GM12891 (cell line): ENCODE measurements at regions not wholly inside any gene's neighbourhood (a gene's known extent, or its start where the extent isn't known, plus 50 kb on each side); places are given as distances from the start of the nearest gene placed in this dataset.

Experiments
- PAX5 ChIP-seq: IDR thresholded peaks from 2 replicates; pipeline ENCODE4 v1.6.1; 2011; ENCODE audit warnings: low read length, moderate library complexity, mild to moderate bottlenecking; ENCODE audit not compliant: insufficient read depth, severe bottlenecking
- POLR2A ChIP-seq: IDR thresholded peaks from 2 replicates; pipeline ENCODE4 v1.6.1; 2011; ENCODE audit warnings: low read depth, low read length, control low read depth
- POLR2AphosphoS5 ChIP-seq: IDR thresholded peaks from 2 replicates; pipeline ENCODE4 v1.6.1; 2011; ENCODE audit warnings: low read depth, low read length, control low read depth
- POU2F2 ChIP-seq: IDR thresholded peaks from 2 replicates; pipeline ENCODE4 v1.6.1; 2011; ENCODE audit warnings: low read depth, mild to moderate bottlenecking, control low read depth, low read length, moderate library complexity
- TAF1 ChIP-seq: IDR thresholded peaks from 2 replicates; pipeline ENCODE4 v1.6.1; 2011; ENCODE audit warnings: low read depth, low read length, control low read depth

DNA sequence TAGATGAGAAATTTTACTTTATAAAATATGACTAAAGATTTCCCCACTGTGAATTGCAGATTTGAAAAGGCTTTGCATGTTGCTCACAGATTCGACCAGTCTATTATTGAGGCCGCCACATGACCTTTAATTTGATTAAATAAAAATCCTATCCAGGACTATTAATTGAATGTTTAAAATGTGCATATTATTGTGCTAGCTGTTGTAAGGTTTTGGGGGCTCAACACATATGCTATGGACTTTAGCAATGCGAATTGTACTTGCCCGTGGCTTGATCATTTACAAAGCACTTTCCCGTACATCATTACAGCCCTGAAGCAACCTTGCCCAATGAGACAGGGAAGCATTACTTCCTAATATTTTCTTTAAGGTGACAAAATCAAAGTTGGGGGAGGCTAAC is 243.0 kb downstream of the ACTR3B start:
- TF ChIP-seq TAF1 (no peak), POLR2A (no peak), PAX5 (no peak), POU2F2 (no peak), POLR2AphosphoS5 (no peak)
